ENCODE measurements at regions not wholly inside any gene's neighbourhood (a gene's known extent, or its start where the extent isn't known, plus 50 kb on each side); places are given as distances from the start of the nearest gene placed in this dataset.

GRCh38 chr18:32621034-32621433 lies 150.4 kb upstream of the GAREM1 start:
- no peak for DNase-seq

- DNase-seq: no peak
Observed at GRCh38 chr18:32618546-32618945, 147.9 kb upstream of the GAREM1 start.

GRCh38 chr18:32613821-32614220 lies 143.1 kb upstream of the GAREM1 start:
- no peak for DNase-seq

DNA sequence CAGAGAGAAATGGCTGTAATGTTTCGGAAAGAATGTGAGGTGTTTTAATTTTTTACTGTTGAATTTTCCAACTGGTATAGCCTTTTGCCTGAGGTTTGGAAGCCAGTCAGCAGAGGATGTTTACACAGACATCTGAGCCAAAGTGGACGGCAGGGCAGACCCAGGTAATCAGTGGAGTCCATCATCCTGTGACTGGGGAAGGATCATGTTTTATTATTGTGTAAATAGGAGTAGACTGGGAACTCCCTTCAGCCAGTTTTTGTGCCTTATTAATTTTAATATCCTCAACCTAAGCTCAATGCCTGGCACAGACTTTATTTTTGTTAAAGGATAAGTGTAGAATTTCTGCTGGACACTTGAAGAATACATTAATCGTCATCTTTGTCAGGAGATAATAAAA lies 142.0 kb upstream of the GAREM1 start:
- DNase-seq: no peak

DNA sequence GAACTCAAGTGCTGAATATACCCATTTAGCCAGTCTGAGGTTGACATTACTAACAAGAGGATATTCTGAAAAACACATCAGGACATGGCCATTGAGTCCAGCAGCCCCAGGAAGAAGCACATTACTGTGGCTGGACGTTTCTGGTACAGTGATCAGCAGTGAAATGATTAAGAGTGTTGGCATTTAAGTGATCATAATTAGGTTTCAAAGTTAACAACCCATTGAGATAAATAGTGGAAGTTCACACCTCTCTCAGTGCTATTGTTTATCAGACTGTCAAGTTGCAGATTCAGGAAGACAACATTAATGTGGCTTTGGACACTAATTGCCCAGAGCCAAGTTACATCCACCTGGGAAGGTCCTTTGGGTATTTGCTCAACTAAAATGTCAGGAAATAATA lies 139.5 kb upstream of the GAREM1 start:
- no peak for DNase-seq

GRCh38 chr18:32607816-32608215 lies 137.1 kb upstream of the GAREM1 start:
- DNase-seq: no peak

DNA sequence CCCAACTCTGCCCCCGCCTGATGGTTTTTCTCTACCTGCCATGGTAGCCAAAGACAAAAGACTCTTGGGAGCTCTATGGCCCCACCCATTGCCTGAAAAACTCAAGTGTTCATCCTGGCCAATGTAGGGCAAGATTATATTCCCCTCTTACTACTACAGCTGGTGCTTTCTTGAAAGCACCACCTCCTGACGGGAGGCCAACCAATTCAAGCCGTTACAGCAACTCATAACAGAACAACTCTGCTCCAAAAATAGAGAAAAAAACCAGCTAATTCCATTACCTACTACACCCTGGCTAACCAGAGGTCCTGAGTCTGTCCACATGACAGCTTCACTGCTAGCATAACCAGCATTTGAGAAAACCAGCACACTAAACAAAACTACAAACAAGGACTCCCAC lies 127.5 kb upstream of the GAREM1 start:
- DNase-seq: no peak

- no peak for DNase-seq
Observed at GRCh38 chr18:32596501-32596900, 125.8 kb upstream of the GAREM1 start.

GRCh38 chr18:32595832-32596231 lies 125.2 kb upstream of the GAREM1 start:
- DNase-seq: no peak

DNA sequence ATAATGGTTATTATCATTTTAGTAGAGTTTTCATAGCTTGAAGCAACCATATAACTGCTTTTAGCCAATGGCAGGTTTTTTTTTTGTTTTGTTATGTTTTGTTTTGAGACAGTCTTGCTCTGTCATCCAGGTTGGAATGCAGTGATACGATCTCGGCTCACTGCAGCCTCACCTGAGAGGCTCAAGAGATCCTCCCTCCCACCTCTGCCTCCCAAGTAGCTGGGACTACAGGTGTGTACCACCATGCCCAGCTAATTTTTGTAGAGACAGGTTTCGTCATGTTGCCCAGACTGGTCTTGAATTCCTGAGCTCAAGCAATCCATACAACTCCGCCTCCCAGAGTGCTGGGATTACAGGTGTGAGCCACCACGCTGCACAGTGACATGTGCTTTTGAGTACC lies 117.5 kb upstream of the GAREM1 start:
- no peak for DNase-seq

DNA sequence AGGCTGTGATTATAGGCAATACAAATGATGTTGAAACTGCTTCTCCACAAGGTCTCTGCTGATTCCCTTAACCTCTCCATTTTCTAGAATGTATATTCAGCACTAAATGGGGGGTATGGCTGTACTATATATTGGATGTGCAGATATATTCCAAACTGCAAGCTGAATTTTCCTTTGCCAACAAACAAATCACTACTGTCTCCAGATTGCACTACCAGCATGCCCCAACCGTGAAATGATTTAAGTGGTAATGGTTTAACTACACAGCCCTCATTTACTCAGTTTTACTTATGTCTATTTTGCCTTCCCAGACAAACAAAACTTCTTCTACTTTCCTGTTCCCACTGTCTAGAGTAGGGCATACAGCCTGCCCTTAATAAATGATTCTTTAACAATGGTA lies 112.7 kb upstream of the GAREM1 start:
- no peak for DNase-seq

DNA sequence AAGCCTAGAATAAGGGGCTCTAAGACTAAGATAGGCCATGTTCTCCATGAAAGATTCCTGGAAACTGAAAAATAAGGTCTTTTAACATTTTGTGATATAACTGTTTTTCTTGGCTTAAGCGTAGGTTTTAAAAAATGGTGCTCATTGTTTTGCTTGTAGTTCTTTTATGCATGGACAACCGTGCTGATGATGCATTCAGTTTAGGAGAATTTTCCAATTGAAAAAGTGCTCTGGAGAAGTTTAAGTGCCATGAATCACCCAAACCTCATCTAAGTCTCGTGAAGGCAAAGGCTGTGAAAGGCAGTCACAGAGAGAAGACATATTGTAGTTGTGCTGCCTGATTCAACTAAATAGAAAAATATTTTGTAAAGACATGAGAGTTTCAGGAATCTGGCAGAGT lies 111.8 kb upstream of the GAREM1 start:
- DNase-seq: no peak

- DNase-seq: no peak
Observed at GRCh38 chr18:32577561-32577960, 106.9 kb upstream of the GAREM1 start.

GRCh38 chr18:32576296-32576916 lies 105.7 kb upstream of the GAREM1 start:
- peak in 38 of 56 donors; percentile 1 to 71 (median 18) for DNase-seq

DNA sequence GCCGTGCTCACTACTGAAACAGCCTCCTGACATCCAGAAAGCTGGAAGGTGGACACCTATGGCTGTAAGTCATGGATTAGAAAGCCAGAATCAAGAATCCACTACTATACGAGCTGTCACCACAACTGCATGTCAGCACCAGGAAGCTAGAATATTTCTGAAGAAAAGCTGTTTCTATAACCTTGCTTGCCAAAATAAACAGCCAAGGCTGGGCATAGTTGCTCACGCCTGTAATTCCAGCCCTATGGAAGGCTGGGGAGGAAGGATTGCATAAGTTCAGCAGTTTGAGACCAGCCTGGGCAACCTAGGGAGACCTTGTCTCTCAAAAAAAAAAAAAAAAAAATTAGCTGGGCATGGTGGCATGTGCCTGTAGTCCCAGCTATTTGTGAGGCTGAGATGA lies 96.3 kb upstream of the GAREM1 start:
- no peak for DNase-seq

- DNase-seq: no peak
Observed at GRCh38 chr18:32553640-32554365, 83.1 kb upstream of the GAREM1 start.

- no peak for DNase-seq
Observed at GRCh38 chr18:32553174-32553573, 82.5 kb upstream of the GAREM1 start.

- DNase-seq: peak in 24 of 56 donors; percentile 1 to 49 (median 10)
Observed at GRCh38 chr18:32552421-32553030, 81.8 kb upstream of the GAREM1 start.

- DNase-seq: no peak
Observed at GRCh38 chr18:32550963-32551362, 80.3 kb upstream of the GAREM1 start.

GRCh38 chr18:32549248-32550110 lies 78.8 kb upstream of the GAREM1 start:
- peak in 30 of 56 donors; percentile 1 to 63 (median 12) for DNase-seq

DNA sequence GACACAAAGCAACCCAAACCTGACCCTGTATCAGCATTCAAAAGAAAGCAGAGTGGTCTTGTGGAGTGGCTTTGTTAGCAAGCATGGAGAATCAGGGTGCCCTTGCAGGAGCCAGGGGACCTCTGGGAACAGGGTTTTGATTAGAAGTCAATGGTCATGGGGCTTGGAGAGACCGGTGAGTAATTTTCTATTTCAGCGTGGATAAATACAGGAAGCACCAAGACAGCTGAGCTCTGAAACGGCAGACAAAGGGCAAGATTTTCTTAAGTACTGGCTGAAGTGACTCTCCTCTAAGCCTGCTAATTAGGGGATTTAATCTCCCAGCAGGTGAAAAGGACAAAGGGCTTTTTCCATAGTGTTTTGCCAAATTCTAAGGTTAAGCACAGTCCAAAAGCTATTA lies 78.0 kb upstream of the GAREM1 start:
- DNase-seq: no peak

DNA sequence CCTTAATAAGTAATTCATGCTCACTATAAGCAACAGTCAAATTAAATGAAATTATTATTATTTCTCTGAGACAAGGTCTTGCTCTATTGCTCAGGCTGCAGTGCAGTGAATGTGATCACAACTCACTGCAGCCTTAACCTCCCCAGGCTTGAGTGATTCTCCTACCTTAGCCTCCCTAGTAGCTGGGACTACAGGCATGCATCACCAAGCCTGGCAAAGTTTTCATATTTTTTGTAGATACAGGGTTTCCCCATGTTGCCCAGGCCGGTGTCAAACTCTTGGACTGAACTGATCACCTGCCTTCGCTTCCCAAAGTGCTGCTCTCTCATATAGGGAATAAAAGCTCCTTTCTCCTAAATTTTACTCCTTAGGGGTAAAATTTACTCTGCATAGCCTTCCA lies 74.9 kb upstream of the GAREM1 start:
- DNase-seq: no peak
